HG03025 (cell line): ENCODE measurements at regions not wholly inside any gene's neighbourhood (a gene's known extent, or its start where the extent isn't known, plus 50 kb on each side); places are given as distances from the start of the nearest gene placed in this dataset.

ENCODE experiments used
- ATAC-seq: cut with Tn5 transposase; IDR thresholded peaks from one replicate; pipeline ENCODE4 v1.9.1; 2021; ENCODE audit warnings: mild to moderate bottlenecking, moderate library complexity; ENCODE audit not compliant: unreplicated experiment, low FRiP score

DNA sequence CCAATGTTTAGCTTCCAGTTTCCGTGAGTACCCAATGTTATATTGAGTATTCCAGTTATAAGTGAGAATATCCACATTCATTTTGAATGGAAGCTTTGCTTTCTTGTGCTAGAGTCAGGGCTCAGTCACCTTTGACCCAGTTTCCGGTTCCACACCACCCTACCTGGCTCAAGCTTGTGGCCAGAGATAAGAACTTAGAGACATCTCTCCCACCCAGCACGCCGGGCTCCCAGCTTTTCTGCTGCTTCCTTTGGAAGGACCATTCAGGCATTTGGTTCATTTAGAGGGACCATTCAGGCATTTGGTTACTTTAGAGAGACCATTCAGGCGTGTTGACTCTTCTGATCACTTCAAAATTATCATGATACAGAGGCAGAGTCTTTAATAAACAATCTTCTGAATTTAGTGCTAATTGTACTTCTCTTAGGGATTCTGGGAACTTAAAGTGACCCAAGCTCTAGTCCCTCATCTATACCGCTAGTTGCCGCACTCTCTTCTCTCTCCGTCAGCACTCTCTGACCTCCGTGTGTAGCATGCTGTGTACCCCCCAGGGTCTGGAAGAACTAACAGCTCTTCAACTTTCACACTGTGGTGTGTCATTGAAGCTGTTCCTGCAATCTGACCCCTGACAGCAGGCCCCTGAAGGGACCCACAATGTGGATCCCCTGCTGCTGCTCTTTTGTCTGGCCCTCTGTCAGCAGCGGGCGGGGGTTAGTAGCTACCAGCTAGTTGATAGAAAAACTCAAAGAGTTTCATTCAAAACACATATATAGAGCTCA is 943.1 kb downstream of the ARAP2 start:
- ATAC-seq: no peak

DNA sequence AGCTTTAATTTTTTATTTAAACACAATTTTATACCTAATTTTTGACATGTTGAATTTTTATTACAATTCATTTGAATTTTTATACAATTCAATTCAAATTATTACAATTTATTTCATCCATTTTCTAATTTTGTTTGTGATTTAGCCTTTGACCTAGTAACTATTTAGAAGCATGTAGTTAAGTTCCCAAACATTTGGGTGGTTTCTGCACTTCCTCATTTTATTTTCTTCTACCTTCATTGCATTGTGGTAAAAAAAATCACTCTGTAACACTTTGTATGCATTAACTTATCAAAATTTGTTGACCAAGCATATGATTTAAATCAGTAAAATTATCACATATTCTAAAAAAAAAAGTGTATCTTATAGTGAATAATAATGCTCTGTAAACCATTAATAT is 928.9 kb downstream of the ARAP2 start:
- ATAC-seq: no peak

DNA sequence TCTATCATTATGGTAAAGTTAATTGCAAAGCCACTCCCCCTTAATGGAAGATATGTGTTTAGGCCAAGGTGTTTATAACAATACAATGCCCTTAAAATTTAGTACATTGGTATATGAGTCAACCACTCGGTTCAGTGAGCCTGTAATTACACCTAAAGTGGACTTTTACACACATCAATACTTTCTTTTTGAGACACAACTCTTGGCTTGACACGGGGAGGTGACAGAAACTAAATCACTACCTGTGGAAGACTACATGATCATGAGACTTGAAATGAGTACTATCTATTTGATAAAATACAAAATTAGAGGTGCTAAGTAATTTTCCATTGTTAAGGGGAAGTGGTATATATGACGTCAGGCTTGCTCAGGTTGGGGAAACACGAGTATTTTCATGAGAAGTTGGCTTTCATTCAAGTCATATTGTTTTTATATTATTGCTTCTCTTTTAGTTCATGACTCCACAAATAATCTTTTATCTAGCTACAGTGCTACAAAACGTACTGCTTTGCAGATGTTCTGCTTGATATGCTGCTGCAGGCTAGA is 918.3 kb downstream of the ARAP2 start:
- no peak for ATAC-seq

DNA sequence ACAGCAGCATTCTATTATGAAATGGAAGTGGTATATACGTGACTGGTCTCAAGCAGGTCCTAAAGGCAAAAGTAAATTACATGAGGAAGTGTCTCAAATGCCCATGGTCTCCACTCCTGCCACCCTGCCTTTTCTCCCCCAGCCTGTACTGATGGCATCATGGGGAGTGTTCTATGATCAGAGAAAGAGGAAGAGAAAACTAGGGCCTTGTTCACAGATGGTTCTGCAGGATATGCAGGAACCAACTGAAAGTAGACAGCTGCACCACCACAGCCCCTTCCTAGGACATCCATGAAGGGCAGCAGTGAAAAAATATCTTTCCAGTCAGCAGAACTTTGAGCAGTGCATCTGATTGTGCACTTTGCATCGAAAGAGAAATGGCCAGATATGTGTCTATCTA is 901.5 kb downstream of the ARAP2 start:
- ATAC-seq: no peak

DNA sequence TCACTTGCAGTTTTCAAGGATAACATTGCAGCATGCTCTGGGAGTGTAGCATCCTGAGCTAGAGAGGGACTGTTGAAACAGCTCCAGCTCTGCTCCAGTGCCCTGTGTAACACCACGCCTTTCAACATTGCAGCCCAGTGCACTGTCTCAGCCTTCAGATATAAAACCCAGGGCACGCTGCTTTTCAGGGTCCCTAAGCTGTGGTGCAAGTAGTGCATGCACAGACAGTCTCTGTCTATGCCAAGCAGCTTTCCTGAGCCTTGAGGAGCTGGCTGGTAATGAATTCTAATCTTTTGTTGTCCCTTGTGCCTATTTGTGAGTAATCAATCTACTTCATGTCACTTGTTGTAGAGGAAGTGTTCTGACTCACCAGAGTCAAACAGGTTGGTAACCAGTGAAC is 897.0 kb downstream of the ARAP2 start:
- no peak for ATAC-seq

DNA sequence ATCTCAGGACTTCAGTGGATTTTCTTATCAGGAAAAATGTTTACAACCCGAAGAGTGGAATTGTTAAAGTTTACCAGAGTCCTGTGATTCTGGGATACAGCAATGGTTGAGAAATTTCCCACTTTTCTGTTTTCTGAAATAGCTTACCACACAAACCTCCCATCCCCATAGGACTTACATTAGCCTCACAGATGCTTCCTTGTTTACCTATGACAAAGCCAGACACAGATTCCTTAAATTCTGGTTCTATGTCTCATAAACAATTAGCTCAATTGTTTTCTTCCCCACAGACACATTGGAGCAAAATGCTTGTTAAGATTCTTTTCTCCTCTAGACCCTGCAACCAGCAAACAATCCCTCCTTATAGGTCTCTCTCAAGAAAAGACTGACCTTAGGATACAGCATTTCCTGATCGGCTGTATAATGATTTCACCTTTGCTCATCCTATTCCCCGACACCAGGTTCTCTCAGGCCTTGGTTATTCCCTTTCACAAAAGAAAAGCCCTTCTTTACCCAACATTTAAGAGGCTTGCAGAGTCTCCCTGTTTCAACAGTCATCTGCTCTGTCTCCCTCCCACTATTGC is 886.2 kb downstream of the ARAP2 start:
- no peak for ATAC-seq

DNA sequence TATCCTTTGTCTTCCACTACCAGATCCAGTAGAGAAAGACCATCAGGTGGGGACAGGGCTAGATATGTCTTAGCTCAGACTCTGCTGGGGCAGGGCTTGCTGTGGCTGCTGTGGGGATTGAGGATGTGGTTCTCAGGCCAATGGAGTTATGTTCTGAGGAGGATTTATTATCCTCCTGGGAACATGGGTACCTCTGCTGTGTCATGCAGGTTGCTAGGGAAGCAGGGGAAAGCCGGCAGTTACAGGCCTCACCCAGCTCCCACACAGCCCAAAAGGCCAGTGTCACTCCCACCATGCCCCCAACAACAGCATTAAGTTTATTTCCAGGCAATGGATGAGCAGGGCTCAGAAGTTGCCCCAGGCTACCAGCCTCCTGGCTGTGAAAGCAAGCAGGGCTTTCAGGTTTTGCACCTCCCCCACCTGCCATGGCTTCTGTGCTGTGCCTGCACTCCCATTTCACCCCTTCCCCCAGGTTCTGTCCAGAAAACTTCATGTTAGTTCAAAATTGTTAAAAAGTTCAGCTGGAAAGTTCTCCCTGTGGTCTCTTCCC is 879.9 kb downstream of the ARAP2 start:
- ATAC-seq: no peak

DNA sequence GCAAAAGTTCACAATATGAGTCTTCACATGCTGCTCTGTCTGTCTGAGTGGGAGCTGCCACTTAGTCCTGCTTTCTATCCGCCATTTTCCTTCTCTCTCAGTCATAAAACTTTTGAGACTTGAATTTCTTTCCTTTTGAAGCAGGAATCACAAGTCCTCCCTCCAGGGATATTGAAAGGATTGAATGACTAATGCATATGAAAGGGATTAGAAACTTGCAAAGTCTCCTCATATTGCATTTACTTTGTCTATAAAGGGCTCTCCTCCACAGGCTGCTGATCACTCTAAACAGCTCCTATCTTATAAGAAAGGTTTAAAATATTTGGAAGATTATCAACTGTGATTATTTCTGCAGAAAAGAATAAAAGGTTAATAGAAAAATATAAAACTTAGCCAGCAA is 879.1 kb downstream of the ARAP2 start:
- no peak for ATAC-seq

DNA sequence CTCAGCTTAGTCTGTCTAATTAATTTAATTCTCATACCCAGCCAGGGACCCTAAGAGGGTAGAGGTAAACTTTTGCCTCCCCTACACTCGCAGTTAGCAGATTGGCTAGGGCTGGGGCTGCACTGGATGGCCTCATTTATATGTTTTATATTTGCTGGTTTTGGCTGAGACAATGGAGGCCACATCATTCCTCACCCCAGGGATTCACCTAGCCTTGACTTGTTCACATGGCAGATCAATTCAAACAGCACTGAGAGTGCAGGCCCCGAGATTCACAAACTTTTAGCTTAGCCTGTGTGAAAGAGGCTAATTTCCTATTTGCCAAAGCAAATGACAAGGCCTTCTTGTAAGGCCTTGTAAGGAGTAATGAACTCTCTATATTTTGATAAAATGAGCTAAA is 844.4 kb downstream of the ARAP2 start:
- ATAC-seq: no peak

DNA sequence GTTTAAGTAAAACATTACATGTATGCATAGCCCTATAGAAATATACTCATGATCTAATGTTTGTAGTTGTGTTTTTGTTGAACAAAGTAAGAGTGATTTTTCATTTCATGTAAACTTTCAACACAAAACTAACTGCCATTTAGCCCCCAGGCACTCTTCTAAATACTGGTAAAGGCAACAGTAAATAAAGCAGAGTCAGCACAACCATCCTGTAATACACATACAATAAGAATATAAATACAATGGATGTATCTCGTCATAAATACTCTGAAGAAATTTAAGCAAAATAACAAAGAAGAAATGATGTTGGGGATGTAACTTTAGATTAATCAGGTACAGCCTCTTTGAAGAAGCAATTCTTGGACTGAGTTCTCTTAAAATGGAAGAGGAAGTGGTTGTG is 821.2 kb downstream of the ARAP2 start:
- no peak for ATAC-seq

DNA sequence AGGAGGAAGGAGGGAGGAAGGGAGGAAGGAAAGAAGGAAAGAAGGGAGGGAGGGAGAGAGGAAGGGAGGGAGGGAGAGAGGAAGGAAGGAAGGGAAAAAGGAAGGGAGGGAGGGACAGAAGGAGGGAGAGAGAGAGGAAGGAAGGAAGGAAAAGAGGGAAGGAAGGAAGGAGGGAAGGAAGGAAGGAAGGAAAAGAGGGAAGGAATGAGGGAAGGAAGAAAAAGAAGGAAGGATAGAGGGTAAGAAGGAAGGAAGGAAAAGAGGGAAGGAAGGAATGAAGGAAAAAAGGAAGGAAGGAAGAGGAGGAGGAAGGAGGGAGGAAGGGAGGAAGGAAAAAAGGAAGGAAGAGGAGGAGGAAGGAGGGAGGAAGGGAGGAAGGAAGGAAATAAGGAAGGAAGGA is 796.8 kb downstream of the ARAP2 start:
- no peak for ATAC-seq

DNA sequence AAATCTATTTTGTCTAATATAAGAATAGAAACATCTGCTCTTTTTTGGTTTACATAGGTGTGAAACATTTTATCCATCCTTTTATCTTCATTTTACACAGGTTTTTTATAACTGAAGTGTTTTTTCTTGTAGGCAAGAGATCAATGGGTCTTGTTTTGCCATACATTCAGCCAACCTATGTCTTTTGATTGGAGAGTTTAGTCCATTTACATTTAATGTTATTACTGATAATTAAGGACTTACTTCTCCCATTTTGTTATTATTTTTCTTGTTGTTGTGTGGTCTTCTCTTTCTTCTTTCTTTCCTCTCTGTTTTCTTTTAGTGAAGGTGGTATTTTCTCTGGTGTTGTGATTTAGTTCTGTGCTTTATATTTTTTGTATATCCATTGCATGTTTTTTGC is 785.3 kb downstream of the ARAP2 start:
- ATAC-seq: no peak

DNA sequence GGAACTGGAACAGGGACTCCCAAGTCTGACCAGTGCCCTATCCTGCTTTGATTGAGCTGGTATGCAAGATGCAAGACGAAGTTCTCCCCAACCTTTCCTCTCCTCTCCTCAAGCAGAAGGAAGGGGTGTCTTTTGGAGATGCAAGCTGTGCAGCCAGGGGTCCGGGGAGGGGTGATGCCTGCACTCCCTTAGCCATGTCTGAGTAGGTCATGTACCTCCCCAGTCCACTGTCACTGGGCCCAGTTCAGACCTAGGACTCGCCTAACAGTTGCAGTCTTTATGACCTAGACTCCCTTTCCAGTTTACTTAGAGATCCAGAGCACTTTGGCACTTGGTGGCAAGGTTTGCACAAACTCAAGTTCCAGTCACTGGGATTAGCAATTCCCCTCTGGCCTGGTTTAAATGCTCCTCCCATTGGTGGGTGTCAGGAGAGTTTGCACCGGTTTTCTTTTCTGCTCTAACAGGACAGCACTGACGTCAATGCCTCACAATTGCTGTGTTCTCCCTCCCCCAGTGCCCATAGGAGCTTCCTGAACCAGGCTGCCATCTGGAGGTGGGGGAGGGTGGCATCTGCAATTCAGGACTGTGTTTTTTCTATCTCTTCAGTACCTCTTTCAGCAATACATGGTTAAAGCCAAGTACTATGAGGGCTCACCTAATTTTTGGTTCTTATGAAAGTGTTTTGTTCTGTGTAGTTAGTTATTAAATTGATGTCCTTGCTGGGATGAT is 782.2 kb downstream of the ARAP2 start:
- no peak for ATAC-seq

DNA sequence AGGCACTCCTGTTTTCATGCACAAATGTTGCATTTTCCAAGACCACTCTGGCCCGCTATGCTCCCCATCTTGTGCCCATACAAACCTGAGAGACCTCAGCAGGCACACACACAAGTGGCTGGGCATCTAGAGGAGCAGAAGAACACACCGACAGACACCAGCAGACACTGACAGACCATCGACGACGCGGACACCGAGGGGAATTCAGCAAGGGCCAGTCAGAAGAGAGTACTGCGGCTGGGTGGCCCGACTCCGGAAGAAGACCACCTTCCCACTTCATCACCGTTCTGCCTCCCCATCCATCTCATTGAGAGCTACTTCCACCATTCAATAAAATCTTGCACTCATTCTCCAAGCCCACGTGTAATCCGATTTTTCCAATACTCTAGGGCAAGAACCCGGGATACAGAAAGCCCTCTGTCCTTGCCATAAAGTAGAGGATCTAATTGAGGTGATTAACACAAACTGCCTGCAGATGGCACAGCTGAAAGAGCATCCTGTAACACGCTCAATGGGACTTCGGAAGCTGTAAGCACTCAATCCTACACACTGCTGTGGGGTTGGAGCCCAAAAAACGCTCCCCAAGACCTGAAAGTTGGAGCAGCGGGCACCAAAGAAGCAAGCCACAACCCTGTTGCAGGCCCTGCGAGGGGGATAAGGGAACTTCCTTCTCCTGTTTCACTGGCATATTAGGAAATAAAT is 780.9 kb downstream of the ARAP2 start:
- no peak for ATAC-seq

DNA sequence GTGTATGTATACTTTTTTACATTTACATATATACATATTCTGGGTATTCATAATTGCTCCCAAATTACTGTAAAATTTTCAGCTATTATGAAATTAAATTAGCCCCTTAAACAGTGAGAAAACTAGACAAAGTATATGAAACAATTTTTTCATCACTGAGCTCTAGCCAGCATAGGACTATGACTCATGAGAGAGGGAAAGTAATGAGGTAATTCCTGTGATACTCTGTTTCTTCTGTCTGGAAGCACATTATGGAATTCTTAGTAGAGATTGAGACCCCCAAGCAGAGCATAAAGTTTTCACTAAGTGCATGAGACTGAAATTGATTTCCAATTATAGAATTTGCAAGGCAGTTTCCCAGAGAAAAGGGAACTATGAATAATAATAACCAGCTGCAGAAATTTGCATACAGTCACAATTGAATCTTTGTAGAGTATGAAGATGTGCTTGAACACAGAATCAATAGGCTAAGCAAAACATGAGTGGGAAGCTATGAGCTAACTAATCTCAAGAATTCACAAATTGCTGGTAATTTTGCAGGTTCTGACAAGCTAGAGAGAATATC is 779.3 kb downstream of the ARAP2 start:
- ATAC-seq: no peak

DNA sequence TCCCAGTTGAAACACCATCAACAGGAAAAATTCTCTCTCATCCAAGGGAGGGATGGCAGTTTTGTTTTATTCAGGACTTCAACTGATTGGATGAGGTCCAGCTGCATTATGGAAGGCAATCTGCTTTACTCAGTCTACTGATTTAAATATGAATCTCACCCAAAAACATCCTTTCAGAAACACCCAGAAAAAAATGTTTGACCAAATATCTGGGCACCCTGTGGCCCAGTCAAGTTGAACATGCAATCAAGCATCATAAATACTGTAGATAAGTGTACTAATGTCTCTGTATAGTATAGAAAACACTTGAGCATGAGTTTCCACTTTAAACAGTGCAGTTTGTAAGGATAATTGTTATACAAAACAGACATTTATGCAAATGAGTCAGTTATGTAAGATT is 753.2 kb downstream of the ARAP2 start:
- ATAC-seq: no peak

DNA sequence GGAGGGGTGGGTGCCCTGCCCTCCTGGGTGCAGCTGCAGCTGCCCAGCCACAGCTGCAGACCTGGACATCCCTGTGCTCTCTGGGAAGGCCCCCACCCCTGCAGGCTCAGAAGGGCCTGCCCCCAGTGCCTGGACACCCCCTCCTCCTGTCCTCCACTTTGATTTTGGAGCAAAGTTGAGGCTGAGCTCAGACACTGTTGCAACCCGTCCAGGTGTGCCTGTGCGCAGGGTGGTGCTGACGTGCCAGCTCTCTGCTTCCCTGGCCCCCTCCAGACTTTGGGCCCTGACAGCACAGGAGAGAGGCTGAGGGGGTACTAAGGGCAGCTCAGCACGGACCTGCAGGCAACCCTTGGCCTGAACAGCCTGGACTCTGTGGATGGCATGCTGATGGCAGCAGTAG is 750.3 kb downstream of the ARAP2 start:
- ATAC-seq: no peak

DNA sequence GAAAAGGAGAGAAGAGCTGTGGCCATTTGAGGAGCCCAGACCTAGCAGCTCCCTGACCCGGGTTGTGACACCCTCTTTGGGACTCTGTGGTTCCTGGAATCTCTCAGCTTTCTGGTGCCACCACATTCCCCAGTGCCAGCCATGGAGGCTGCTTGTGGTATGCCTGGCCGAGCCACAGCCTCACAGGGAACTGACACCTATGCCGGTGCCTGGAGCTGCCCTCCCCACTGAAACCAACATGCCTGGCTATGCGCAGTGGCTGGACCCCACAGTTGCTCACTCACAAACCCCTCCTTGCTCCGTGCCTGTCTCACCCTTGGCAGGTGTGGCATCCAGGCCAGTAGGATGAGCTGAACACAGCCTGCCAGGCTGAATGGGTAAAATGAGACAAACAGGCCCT is 749.4 kb downstream of the ARAP2 start:
- no peak for ATAC-seq

DNA sequence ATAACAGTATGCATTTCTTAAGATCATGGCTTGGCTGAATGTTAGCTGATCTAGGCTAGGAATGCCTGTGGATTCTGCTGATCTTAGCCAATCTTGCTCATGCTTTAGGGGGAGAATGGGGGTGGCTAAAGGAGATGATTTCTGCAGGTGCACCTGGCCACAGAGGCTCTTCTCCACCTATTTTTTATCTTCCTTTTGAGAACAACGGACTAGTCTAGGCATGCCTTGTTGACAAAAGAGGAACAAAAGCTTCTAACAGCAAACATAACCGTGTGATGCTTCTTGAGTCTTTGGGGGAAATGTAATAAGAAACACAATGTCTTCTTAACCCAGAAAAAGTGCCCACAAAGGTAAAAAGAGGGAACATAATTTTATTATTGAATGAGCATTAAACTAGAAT is 743.5 kb downstream of the ARAP2 start:
- no peak for ATAC-seq

DNA sequence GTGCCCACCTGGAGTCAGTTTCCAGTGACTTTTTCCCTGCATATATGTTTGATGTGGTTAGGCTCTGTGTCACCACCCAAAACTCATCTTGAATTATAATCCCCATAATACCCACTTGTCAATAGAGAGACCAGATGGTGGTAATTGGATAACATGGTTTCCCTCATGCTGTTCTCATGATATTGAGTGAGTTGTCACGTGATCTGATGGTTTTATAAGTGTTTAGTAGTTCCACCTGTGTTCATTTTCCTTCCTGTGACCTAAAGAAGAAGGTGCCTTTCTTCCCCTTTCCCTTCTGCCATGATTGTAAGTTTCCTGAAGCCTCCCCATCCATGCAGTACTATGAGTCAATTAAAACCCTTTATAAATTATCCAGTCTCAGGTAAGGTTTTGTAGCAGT is 740.9 kb downstream of the ARAP2 start:
- no peak for ATAC-seq
